ENCODE measurements at regions not wholly inside any gene's neighbourhood (a gene's known extent, or its start where the extent isn't known, plus 50 kb on each side); places are given as distances from the start of the nearest gene placed in this dataset.

GRCh38 chr10:130992802-130993523, 318.6 kb downstream of the TCERG1L start:
- no peak overlapping the region for H3K4me3 ChIP-seq (ENCODE audit: low read length)
- DNase-seq (ENCODE audit: low read depth) = no peak
- no peak for TF ChIP-seq CTCF (conservative IDR thresholded peaks at IDR 0.05; ENCODE audit: low read length)

- no peak for DNase-seq (ENCODE audit: low read depth)
- no peak overlapping the region for H3K4me3 ChIP-seq (ENCODE audit: low read length)
- no peak for TF ChIP-seq CTCF (conservative IDR thresholded peaks at IDR 0.05; ENCODE audit: low read length)
Observed at GRCh38 chr10:130993612-130994011, 317.9 kb downstream of the TCERG1L start.

GRCh38 chr10:130994191-130994590, 317.3 kb downstream of the TCERG1L start:
- no peak for DNase-seq (ENCODE audit: low read depth)
- TF ChIP-seq CTCF (conservative IDR thresholded peaks at IDR 0.05; ENCODE audit: low read length) = no peak
- H3K4me3 ChIP-seq (ENCODE audit: low read length) = no peak overlapping the region

- DNase-seq (ENCODE audit: low read depth) = no peak
- TF ChIP-seq CTCF (conservative IDR thresholded peaks at IDR 0.05; ENCODE audit: low read length) = no peak
- H3K4me3 ChIP-seq (ENCODE audit: low read length) = no peak overlapping the region
Observed at GRCh38 chr10:130994845-130995244, 316.7 kb downstream of the TCERG1L start.

GRCh38 chr10:130997267-130998045, 314.1 kb downstream of the TCERG1L start:
- no peak for TF ChIP-seq CTCF (conservative IDR thresholded peaks at IDR 0.05; ENCODE audit: low read length)
- no peak overlapping the region for H3K4me3 ChIP-seq (ENCODE audit: low read length)
- no peak for DNase-seq (ENCODE audit: low read depth)

- no peak for DNase-seq (ENCODE audit: low read depth)
- TF ChIP-seq CTCF (conservative IDR thresholded peaks at IDR 0.05; ENCODE audit: low read length) = no peak
- H3K4me3 ChIP-seq (ENCODE audit: low read length) = no peak overlapping the region
Observed at GRCh38 chr10:130998046-130998435, 313.5 kb downstream of the TCERG1L start.

- H3K4me3 ChIP-seq (ENCODE audit: low read length) = no peak overlapping the region
- DNase-seq (ENCODE audit: low read depth) = no peak
- no peak for TF ChIP-seq CTCF (conservative IDR thresholded peaks at IDR 0.05; ENCODE audit: low read length)
Observed at GRCh38 chr10:130998642-130999041, 312.9 kb downstream of the TCERG1L start.

Measured in AG10803 (cell line).